ENCODE measurements at regions not wholly inside any gene's neighbourhood (a gene's known extent, or its start where the extent isn't known, plus 50 kb on each side); places are given as distances from the start of the nearest gene placed in this dataset.

- no peak for TF ChIP-seq CTCF (conservative IDR thresholded peaks at IDR 0.05)
Measured at GRCh38 chr5:43973908-43974307, 370.9 kb downstream of the NNT start.

GRCh38 chr5:43973318-43973717 is 370.3 kb downstream of the NNT start:
- no peak for TF ChIP-seq CTCF (conservative IDR thresholded peaks at IDR 0.05)
- no peak overlapping the region for H3K27ac ChIP-seq

More at GRCh38 chr5:43973908-43974307, 370.9 kb downstream of the NNT start:
- H3K27ac ChIP-seq, result no peak overlapping the region

GRCh38 chr5:43967165-43967564 is 364.2 kb downstream of the NNT start:
- no peak overlapping the region for H3K27ac ChIP-seq
- TF ChIP-seq CTCF (conservative IDR thresholded peaks at IDR 0.05), result no peak

- no peak overlapping the region for H3K27ac ChIP-seq
- TF ChIP-seq CTCF (conservative IDR thresholded peaks at IDR 0.05), result no peak
Measured at GRCh38 chr5:43959144-43959543, 356.2 kb downstream of the NNT start.

- TF ChIP-seq CTCF (conservative IDR thresholded peaks at IDR 0.05), result no peak
- H3K27ac ChIP-seq, result no peak overlapping the region
Measured at GRCh38 chr5:43947935-43948334, 345.0 kb downstream of the NNT start.

- no peak overlapping the region for H3K27ac ChIP-seq
- TF ChIP-seq CTCF (conservative IDR thresholded peaks at IDR 0.05), result no peak
Measured at GRCh38 chr5:43941806-43942205, 338.8 kb downstream of the NNT start.

GRCh38 chr5:43940562-43940961 is 337.6 kb downstream of the NNT start:
- TF ChIP-seq CTCF (conservative IDR thresholded peaks at IDR 0.05), result no peak

GRCh38 chr5:43926923-43927322 is 323.9 kb downstream of the NNT start:
- no peak for TF ChIP-seq CTCF (conservative IDR thresholded peaks at IDR 0.05)
- no peak overlapping the region for H3K27ac ChIP-seq

More at GRCh38 chr5:43940562-43940961, 337.6 kb downstream of the NNT start:
- no peak overlapping the region for H3K27ac ChIP-seq

Measured in VCaP (cell line).